ENCODE measurements at regions not wholly inside any gene's neighbourhood (a gene's known extent, or its start where the extent isn't known, plus 50 kb on each side); places are given as distances from the start of the nearest gene placed in this dataset.

DNA sequence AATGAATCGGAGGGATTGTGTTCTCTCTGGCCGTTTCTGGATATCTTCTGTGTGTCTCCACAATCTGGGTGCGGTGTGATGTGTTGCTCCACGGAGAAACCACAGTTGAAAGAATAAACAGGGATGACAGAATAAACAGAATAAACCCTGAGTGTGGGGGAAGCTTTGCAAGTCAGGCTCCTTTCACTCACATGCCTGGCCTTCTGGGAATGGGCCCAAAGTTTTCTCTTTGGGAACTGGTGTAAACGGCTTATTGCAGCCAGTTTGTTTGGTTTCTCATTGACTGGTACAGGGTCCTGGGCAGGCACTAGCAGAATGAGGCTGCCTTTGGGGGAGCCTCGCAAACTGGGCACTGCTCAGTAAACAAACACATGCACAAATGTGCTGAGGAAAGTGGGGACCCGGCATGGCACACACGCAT lies 324.7 kb downstream of the DLEU7 start:
- TF ChIP-seq EZH2 (IDR thresholded peaks at IDR 0.05; ENCODE audit: insufficient read depth, poor library complexity, severe bottlenecking): no peak
- no peak for TF ChIP-seq EZH2phosphoT487 (IDR thresholded peaks at IDR 0.05; ENCODE audit: insufficient read depth, low read depth)
- H3K79me2 ChIP-seq (ENCODE audit: insufficient read depth): no peaks in the 10 kb centered on the region
- no peak overlapping the region for H3K9ac ChIP-seq
- H3F3A ChIP-seq (ENCODE audit: insufficient read depth): no peaks in the 10 kb centered on the region
- in situ Hi-C loops (cut with MboI): no loop called here
- no peaks in the 10 kb centered on the region for H3K36me3 ChIP-seq (ENCODE audit: low read depth)
- H3K9me2 ChIP-seq (ENCODE audit: insufficient read depth): no peaks in the 10 kb centered on the region
- no peak overlapping the region for H3K4me2 ChIP-seq (ENCODE audit: unreplicated experiment)
- no peak overlapping the region for H2AFZ ChIP-seq
- H3K4me1 ChIP-seq (ENCODE audit: insufficient read depth): peaks cover 16% of the 10 kb centered on the region
- H3K27me3 ChIP-seq (replicated peaks; ENCODE audit: insufficient read depth): no peaks in the 10 kb centered on the region
- no peak overlapping the region for H3K4me3 ChIP-seq
- WGBS, 2 experiments (ENCODE audit: low coverage in 1 of 2, low lambda C conversion rate in 2 of 2, missing lambda C conversion rate in 2 of 2): 71% methylated on average over 8 of the region's 8 CpGs
- DNase-seq: no peak
- no peaks in the 10 kb centered on the region for H4K20me1 ChIP-seq (ENCODE audit: insufficient read depth)
- H3K27ac ChIP-seq: no peak overlapping the region
- no peaks in the 10 kb centered on the region for H3K9me3 ChIP-seq (ENCODE audit: low read depth)

- no peak for DNase-seq
- H4K20me1 ChIP-seq (ENCODE audit: insufficient read depth): no peaks in the 10 kb centered on the region
- peaks cover 17% of the 10 kb centered on the region for H3K4me1 ChIP-seq (ENCODE audit: insufficient read depth)
- no peak overlapping the region for H3K9ac ChIP-seq
- H3K9me3 ChIP-seq (ENCODE audit: low read depth): no peaks in the 10 kb centered on the region
- no peaks in the 10 kb centered on the region for H3K9me2 ChIP-seq (ENCODE audit: insufficient read depth)
- TF ChIP-seq EZH2 (IDR thresholded peaks at IDR 0.05; ENCODE audit: insufficient read depth, poor library complexity, severe bottlenecking) (no peak), EZH2phosphoT487 (IDR thresholded peaks at IDR 0.05; ENCODE audit: insufficient read depth, low read depth) (no peak)
- no peaks in the 10 kb centered on the region for H3F3A ChIP-seq (ENCODE audit: insufficient read depth)
- H3K36me3 ChIP-seq (ENCODE audit: low read depth): no peaks in the 10 kb centered on the region
- H3K79me2 ChIP-seq (ENCODE audit: insufficient read depth): no peaks in the 10 kb centered on the region
- no peaks in the 10 kb centered on the region for H3K27me3 ChIP-seq (replicated peaks; ENCODE audit: insufficient read depth)
- no peak overlapping the region for H2AFZ ChIP-seq
- 83 to 90% methylated on average over 1 of the region's 1 CpG for WGBS, 2 experiments (ENCODE audit: low coverage in 1 of 2, low lambda C conversion rate in 2 of 2, missing lambda C conversion rate in 2 of 2)
- H3K4me2 ChIP-seq (ENCODE audit: unreplicated experiment): no peak overlapping the region
- in situ Hi-C loops (cut with MboI): no loop called here
- no peak overlapping the region for H3K27ac ChIP-seq
- H3K4me3 ChIP-seq: no peak overlapping the region
Measured at GRCh38 chr13:50519866-50520265, 323.6 kb downstream of the DLEU7 start.

- H3K27ac ChIP-seq: no peak overlapping the region
- WGBS, 2 experiments (ENCODE audit: low coverage in 1 of 2, low lambda C conversion rate in 2 of 2, missing lambda C conversion rate in 2 of 2): 96 to 100% methylated on average over 4 of the region's 4 CpGs
- H2AFZ ChIP-seq: no peak overlapping the region
- H3K4me1 ChIP-seq (ENCODE audit: insufficient read depth): peaks cover 17% of the 10 kb centered on the region
- no peaks in the 10 kb centered on the region for H3K9me3 ChIP-seq (ENCODE audit: low read depth)
- H3F3A ChIP-seq (ENCODE audit: insufficient read depth): no peaks in the 10 kb centered on the region
- DNase-seq: no peak
- no peak overlapping the region for H3K4me3 ChIP-seq
- no peak overlapping the region for H3K9ac ChIP-seq
- no peaks in the 10 kb centered on the region for H3K36me3 ChIP-seq (ENCODE audit: low read depth)
- in situ Hi-C loops (cut with MboI): no loop called here
- no peaks in the 10 kb centered on the region for H3K27me3 ChIP-seq (replicated peaks; ENCODE audit: insufficient read depth)
- TF ChIP-seq EZH2 (IDR thresholded peaks at IDR 0.05; ENCODE audit: insufficient read depth, poor library complexity, severe bottlenecking) (no peak), EZH2phosphoT487 (IDR thresholded peaks at IDR 0.05; ENCODE audit: insufficient read depth, low read depth) (no peak)
- no peaks in the 10 kb centered on the region for H3K79me2 ChIP-seq (ENCODE audit: insufficient read depth)
- no peaks in the 10 kb centered on the region for H4K20me1 ChIP-seq (ENCODE audit: insufficient read depth)
- H3K9me2 ChIP-seq (ENCODE audit: insufficient read depth): no peaks in the 10 kb centered on the region
- no peak overlapping the region for H3K4me2 ChIP-seq (ENCODE audit: unreplicated experiment)
Measured at GRCh38 chr13:50521006-50521830, 322.3 kb downstream of the DLEU7 start.

GRCh38 chr13:50521831-50522149 lies 321.7 kb downstream of the DLEU7 start:
- Histone ChIP-seq H3K9ac (no peak overlapping the region), H3K79me2 (ENCODE audit: insufficient read depth) (no peaks in the 10 kb centered on the region), H3K36me3 (ENCODE audit: low read depth) (no peaks in the 10 kb centered on the region), H3F3A (ENCODE audit: insufficient read depth) (no peaks in the 10 kb centered on the region), H3K4me3 (no peak overlapping the region), H4K20me1 (ENCODE audit: insufficient read depth) (no peaks in the 10 kb centered on the region), H3K4me1 (ENCODE audit: insufficient read depth) (peaks cover 17% of the 10 kb centered on the region), H3K27ac (no peak overlapping the region), H3K27me3 (replicated peaks; ENCODE audit: insufficient read depth) (no peaks in the 10 kb centered on the region), H3K9me2 (ENCODE audit: insufficient read depth) (no peaks in the 10 kb centered on the region), H3K4me2 (ENCODE audit: unreplicated experiment) (no peak overlapping the region), H2AFZ (no peak overlapping the region), H3K9me3 (ENCODE audit: low read depth) (no peaks in the 10 kb centered on the region)
- in situ Hi-C loops (cut with MboI): no loop called here
- TF ChIP-seq EZH2phosphoT487 (IDR thresholded peaks at IDR 0.05; ENCODE audit: insufficient read depth, low read depth): no peak
- TF ChIP-seq EZH2 (IDR thresholded peaks at IDR 0.05; ENCODE audit: insufficient read depth, poor library complexity, severe bottlenecking): no peak
- peak; percentile 35 for DNase-seq
- 35 to 37% methylated on average over 3 of the region's 3 CpGs for WGBS, 2 experiments (ENCODE audit: low coverage in 1 of 2, low lambda C conversion rate in 2 of 2, missing lambda C conversion rate in 2 of 2)

Measured in GM23248 (cell line).